HG03139 (cell line): ENCODE measurements at regions not wholly inside any gene's neighbourhood (a gene's known extent, or its start where the extent isn't known, plus 50 kb on each side); places are given as distances from the start of the nearest gene placed in this dataset.
A peak's percentile ranks its signal among the peaks of the same experiment; 100 is the strongest.
"Not testable (repeated sequence)": the region's sequence is repeated elsewhere in the genome, so short reads cannot be mapped to it uniquely, and the experiment has no call there.

ENCODE experiments used
- ATAC-seq: cut with Tn5 transposase; IDR thresholded peaks from one replicate; pipeline ENCODE4 v1.9.1; 2021; ENCODE audit not compliant: unreplicated experiment

DNA sequence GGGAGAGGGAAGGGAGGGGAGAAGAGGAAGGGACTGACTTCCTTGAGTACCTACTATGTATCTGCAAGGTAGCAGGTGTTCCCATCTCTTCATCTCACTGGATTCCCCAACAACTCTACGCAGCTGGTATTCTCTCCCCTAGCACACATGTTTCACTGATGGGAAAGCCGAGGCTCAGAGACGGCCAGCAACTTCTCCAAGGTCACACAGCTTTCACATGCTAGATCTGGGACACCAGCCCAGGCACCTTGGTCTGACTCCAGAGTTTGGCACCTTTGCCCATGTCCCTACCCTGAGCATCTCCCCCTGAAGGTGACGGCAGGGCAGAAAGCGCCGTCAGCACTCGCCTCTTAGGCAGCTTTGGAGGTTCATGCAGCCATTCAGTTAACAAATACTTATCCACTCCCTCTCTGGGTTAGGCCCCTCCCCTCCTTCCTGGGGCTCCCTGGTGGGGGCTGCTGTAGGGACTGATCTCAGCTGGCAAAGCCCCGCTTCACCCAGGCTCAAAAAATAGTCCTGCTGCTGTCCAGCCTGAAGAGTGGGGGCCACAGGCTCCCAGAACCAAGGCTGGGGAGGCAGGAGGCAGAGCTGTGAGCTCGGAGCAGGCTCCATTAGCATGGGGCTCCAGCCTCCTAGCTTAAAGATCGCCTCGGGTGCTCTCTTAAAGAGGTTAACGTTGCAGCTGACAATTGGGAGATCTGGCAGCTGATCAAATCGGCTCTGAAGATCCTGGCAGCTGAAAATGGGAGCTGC is 79.4 kb downstream of the IGLL1 start:
- ATAC-seq = no peak

DNA sequence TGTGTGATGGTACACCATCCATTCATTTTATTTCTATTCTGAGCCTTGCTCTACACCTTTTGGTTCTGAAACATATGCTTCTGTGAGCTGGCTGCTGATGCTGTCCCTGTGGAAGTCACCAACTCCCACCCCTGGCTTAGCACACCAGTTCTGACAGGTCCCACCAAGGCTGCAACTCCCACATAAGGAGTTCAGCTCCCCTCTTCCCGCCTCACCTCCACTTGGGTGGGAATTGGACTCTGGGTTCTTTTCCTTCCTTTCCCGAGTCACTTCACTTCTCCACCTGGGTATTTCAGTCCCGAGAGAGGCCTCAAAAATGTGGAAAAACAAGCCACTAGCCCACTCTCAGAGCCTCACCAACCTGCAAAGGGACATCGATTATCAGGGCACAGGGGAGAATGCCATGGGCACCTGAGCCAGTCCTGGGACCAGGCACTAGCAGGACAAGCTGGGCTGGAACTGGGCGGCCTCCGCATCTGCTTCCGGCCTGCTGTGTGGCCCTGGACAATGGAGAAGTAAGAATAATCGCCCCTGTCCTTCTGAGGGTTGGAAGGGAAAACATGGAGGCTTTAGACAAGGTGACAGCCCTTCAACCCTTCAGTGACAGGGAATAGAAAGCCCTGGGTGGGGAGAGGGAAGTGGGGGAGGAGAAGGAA is 80.1 kb downstream of the IGLL1 start:
- ATAC-seq = no peak

DNA sequence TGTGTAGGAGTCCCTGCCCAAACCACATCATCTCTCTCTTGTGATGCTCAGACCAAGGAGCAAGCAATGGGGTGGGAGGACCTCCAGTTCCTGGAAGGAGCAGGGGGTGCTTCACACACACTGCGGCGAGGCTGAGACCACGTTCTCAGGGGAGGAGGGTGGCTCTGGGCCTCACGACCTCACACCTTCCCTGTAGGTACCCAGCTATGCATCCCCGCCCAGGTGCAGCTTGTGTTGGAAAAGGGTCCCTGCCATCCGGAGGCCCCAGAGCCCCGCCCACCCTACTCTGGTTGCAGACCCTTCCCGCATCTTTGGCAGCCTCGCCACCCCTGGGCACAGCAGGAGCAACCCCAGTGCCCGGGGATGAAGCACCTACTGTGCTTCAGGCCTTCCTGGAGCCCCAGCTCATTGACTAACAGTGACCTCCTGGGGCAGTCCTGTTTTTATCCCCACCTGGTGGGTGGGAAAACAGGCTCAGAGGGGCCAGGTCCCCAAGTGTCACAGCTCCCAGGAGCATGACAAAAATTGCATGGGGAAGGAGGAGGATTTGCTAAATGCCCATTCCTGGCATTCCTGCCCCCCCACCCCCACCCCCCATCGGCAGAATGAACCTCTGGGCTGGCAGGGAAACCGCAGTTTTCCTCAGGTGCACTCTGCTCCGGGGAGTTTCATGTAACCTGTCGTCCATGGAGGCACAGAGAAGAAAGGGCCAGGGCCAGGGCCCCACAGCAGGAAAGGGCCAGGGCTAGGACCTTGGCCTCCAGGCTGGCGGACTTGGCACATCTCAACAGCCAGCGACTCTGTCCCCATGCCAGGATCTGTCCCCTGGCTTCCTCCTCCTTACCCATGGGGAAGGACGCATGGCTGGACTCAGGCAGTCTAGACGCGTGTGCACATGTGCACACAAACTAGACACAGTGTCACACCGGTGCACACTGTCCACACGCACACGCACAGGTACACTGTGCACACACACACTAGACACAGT is 81.0 kb downstream of the IGLL1 start:
- no peak for ATAC-seq

DNA sequence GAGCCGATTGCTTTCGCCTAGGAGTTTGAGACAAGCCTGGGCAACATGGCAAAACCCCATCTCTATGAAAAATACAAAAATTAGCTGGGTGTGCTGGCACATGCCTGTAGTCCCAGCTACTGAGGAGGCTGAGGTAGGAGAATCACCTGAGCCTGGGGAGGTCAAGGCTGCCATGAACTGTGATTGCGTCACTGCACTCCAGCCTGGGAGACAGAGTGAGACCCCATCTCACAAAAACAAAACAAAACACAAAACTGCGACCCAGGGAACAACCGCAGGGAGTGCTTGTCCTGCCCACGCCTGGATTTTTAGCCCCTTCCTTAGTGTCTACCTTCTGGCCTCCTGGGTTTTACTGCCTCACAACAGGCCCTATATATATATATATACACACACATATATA is 82.2 kb downstream of the IGLL1 start:
- not testable (repeated sequence) for ATAC-seq

DNA sequence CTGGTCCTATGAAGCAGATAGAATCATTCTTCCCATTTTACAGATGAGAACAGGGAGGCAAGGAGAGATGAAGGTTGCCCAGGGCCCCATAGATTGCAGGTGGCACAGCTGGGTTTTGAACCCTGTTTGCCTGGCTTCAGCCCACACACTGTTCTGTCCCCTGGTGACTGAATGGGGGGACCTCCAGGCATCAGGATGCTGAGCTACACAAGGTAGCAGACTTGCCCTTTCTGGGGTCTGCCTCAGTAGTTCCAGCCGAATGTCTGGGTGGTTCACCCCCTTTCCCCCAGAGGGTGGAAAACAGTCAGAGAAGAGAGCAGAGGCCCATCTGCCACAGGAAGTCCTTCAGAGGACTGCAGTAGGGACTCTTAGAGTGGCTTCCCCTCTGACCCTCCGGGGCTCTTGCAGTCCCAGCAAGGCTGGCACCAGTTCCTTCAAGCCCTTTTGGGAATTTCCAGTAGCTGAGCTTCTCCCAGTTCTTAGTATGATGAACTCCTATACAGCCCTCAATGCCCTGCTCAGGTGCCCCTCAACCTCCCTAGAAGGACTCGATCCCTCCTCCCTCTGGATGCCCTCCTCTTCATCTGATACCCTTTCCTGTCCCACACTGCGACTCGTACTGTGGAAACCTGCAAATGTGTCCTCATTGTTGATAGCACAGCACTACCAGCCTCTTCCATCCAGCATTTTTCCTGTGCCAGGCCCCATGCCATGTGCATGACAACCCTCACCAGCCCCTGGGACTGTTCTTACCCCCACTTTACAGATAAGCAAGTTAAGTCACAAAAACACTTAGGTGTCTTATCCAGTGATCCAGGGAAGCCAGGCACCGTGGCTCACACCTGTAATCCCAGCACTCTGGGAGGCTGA is 82.8 kb downstream of the IGLL1 start:
- ATAC-seq = no peak

DNA sequence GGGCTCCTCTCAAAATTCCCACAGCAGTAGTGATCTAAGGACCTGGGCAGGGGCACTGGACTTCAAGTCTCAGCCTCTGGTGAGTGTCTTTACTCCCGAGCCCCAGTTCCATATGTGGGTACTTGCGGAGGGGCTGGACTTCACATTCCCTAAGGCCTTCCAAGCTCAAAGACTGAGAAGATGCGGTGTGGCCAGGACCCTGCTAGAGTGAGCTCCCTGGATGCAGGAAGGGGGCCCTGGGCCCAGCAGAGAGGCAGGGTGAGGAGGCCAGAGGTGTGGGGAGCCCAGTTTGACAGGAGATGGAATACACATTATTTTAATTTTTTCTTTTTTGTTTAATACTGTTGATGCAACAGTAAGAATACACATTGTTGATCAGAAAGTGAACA is 83.7 kb downstream of the IGLL1 start:
- ATAC-seq = no peak

DNA sequence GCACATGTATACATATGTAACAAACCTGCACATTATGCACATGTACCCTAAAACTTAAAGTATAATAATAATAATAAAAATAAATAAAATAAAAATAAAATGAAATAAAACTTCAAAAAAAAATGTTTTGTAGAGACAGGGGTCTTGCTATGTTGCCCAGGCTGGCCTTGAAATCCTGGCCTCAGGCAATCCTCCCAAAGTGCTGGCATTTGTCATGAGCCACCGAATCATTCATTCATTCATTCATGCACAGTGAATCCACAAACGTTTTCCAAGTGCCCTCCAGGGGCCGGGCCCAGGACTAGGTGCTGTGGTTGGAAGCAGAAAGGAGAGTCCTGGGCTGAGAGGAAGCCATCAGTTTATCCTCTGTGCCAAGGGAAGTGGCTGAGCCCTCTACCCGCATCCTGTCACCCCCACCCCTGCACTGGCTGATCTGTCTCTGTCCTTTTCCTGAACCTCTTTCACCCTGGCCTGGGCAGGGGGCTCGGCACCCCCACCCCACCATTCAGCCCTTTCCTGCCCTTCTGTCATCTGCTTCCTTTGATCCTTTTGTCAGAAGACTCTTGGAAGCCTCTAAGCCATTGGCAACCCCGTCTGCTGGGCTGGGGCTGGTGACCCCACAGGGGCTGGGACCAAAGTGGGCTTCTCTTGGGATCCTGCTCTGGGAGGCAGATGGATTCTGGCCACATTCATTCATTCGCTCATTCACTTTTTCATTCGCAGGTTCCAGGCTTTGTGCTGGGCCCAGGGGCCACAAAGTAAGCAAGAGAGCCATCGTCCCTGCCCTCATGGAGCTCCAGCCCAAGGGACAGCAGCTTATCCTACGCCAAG is 84.3 kb downstream of the IGLL1 start:
- ATAC-seq = no peak

DNA sequence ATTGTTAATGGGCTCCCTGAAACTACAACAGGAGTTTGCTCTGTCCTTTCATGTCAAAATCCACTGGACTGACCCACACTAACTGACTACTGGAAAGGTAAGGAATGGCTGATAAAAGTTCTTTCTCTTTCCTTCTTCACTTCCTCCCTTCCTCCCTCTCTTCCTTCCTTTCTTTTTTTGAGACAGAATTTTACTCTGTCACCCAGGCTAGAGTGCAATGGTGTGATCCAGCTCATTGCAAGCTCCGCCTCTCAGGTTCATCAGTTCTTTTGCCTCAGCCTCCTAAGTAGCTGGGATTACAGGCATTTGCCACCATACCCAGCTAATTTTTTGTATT is 85.2 kb downstream of the IGLL1 start:
- ATAC-seq = no peak

DNA sequence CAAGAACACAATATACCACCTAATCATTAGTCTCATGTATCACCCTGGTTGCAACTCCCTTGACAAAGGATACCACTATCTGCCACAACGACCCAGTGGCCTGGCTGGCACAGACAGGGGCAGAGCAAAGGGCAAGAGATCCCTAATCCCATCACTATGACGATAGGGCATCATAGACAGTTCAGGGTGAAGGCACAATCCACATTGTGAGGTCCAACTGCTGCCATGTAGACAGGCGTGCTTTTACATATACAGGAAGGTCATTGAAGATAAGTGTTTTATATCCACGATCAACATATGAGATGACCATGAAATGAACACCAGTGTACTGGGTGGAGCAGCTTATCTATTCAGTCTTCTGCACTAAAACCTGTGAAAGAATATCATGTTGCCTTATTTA is 94.6 kb downstream of the IGLL1 start:
- ATAC-seq = peak; percentile 63

DNA sequence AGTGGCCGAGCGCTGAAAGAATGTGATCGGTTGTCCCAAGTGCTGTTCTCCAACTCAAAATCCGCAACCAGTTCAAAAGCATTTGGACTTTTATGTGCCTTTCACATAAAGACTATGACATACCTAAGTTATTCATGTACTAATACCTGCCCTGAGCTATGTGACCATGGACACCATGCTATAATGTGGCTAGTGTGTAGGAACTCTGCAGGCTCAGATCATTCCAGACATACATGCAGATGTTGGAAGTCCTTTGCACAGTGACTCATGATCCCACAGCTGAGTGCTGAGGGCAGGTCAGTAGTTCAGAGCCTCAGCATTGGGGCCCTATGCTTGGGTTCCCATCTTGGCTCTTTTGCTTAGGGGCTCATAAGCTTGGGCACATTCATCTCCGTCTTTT is 95.4 kb downstream of the IGLL1 start:
- no peak for ATAC-seq

DNA sequence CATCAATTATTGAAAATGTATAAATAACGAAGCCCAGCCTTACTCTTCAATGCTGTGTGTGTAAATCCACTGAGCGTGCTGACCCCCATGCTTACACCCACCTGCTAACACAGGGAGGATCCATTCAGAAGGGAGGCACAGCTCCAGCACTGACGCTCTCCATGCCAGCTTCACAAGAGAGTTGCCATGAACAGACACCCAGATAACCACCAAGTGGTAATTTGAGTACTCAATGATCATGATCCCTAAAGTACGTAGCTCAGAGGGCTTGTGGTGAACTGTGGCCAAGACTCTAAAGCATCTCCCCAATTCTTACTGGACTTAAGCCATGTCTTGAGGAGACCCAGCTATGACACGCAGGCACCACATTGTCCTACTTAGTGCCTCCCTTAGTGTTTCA is 98.7 kb downstream of the IGLL1 start:
- no peak for ATAC-seq

DNA sequence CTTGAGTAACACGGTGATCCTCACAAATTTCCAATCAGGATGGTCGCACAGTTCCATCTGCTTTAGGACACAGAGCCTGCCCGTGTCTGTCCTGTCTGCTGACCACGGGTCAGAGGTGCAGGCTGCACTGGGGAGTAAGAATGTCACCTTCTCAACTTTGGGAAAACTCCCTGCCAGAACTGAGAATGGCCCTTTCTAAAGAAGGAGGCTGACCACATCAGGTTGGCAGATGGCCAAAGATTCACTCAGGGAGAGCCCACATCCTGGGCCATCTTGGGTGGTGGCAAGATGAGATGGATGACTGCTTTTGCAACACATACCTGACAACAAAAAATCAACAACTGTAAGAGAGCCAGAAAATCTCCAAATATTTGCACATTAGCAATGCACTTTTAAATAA is 101.9 kb downstream of the IGLL1 start:
- no peak for ATAC-seq

DNA sequence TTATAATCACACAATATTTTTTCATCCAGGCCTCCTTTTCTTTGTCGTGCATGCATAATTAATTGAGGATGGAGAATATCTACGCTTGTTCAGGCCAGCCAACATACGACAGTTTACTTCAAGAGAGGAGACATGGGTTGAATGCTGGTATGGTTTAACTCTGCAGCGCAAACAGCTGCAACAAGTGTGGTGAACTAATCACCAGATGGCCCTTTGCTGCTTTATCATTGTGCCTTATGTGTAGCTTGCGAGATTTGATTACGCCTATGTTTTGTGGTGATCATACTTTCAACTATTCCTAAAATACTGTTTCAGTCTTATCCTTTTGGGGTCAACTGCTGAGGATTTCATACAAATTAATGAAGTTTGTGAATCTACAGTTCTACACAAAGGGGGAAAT is 105.6 kb downstream of the IGLL1 start:
- ATAC-seq = not testable (repeated sequence)

DNA sequence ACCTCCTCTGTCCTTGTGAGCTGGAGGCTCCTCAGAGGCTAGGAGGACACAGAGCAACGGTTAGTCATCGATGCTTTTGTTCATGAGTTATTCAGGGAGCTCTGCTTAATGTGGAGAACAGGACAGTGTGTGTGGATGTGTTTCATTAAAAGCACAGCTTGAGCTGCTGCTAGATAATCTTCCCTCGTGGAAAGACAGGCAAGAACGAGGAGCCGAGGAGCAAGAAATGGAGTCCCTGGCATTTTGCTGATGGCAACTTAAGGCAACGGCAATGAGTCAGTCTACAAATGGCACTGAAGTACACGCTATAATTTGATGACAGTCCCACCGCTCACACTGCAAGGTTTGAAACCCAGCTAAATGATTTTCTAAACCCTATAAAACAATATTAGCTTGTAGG is 106.2 kb downstream of the IGLL1 start:
- no peak for ATAC-seq

DNA sequence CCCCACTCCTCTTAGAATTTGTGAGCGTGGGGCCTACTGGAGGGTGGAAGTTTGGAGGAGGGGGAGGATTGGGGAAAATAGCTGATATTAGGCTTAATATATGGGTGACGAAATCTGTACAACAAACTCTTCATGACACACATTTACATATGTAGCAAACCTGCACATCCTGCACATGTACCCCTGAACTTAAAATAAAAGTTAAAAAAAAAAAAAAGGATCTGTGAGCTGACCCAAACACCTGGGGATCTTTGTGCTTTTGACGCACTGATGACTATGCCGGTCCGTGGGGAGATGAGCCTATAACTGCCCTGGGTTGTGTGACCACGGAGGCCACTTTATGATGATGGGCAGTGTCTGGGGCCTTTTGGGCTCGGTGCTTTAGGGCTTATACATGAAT is 107.7 kb downstream of the IGLL1 start:
- not testable (repeated sequence) for ATAC-seq

DNA sequence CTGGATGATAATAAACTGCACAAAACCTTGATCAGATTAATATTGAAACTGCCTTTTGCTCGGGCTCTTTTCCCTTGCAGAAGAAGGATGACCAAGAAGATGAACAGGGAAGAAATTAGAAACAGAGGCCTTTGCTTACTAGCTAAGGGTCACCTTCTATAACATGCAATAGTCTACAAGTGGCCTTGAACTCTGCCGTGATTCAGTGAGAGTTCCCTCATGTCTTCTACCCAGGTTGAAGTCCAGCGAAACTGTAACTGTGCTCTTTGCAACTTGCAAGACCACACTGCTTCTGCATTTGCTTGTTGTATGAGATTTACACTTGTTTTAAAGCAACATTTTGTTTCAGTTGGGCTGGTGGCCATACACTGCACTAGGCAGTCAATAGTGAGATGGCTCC is 108.4 kb downstream of the IGLL1 start:
- no peak for ATAC-seq

DNA sequence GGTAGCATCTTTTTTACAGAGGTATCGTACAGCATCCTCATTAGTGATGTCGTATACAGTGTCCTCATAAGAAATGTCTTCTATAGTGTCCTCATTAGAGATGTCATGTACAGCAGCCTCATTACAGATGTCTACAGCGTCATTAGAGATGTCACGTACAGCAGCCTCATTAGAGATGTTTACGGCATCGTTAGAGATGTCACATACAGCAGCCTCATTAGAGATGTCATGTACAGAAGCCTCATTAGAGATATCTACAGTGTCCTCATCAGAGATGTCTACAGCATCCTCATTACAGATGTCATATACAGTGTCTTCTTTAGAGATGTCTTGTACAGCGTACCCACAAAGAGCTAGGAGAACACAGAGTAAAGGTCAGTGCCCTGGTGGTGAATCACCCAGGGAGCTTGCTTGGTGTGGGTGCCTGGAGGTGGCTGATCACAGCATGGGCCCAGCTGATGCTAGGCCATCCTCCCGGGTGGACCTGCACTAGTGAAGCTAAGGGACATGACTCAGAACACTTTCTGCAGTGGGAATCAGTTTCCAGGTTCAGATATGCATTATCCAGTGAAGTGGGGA is 109.2 kb downstream of the IGLL1 start:
- ATAC-seq = no peak

DNA sequence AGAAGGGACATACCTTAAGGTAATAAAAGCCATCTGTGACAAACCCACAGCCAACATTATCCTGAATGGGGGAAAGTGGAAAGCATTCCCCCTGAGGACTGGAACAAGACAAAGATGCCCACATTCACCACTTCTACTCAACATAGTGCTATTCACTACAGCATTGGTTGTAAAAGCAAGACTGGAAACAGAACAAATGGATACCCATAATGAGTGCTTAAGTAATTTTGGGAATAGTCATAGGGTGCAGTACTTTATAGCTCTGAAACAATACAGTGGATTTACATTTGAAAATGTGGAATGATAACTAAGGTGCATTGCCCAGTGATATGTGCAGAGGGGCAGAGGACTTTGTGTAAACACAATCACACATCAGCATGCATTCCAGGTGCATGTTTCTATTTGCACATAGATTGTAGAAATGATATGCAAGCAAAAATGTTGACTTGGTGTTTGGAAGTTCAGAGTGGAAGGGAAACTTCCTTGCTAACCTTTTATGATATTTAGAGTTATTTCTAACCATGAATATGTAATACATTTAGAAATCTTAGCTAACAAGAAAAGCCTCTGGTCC is 112.3 kb downstream of the IGLL1 start:
- ATAC-seq = no peak

DNA sequence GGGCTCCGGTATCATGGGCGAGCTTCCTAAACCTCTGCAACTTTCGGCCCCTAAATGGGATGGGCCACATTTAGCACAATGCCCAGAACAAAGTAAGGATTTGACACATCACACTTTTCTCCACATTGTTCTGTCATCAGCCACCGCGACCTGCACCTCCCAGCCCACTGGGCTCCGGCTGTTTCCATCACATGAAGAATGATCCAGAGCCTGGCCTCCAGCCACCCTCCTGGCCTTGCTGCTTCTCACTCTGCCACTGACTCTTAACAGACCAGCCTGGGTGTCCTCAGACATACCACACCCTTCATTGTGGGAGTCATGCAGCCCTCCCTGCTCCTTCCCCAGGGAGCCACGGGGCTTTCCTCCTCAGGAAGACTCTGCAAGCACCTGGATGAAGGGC is 113.7 kb downstream of the IGLL1 start:
- ATAC-seq = no peak
